SK-N-SH (cell line): ENCODE measurements at regions not wholly inside any gene's neighbourhood (a gene's known extent, or its start where the extent isn't known, plus 50 kb on each side); places are given as distances from the start of the nearest gene placed in this dataset.
A peak's percentile ranks its signal among the peaks of the same experiment; 100 is the strongest.

Experiments
- CTCF ChIA-PET: fragments of 300-600, 350-600 bp; formaldehyde crosslinking; extraction: SDS; loops from one replicate; lab custom pipeline; 2021; lab: Yijun Ruan, JAX
- POLR2A ChIA-PET: fragments of 350-600 bp; sonication (Branson Sonifier 250); formaldehyde crosslinking; extraction: SDS; loops from one replicate; lab custom pipeline; 2020; ENCODE audit warnings: antibody characterized with exemption, inconsistent platforms; lab: Yijun Ruan, JAX
- DNase-seq: peaks from one replicate; pipeline ENCODE4 v3.0.0; 2012
- H2AFZ ChIP-seq: fragments of 200-600 bp; sonication (generic); 2 replicates; pipeline ENCODE4 v1.8.1; 2016; ENCODE audit warnings: antibody characterized with exemption, mild to moderate bottlenecking, low read depth
- H3F3A ChIP-seq: fragments of 200-600 bp; sonication (generic); replicated peaks from 2 replicates; pipeline ENCODE3; 2016; ENCODE audit warnings: antibody characterized with exemption, mild to moderate bottlenecking; ENCODE audit not compliant: insufficient read depth
- H3K27ac ChIP-seq, 2 experiments: fragments of 200-500 bp in 1 of 2; fragments of 200-600 bp in 1 of 2; sonication (Bioruptor generic) in 1 of 2; sonication (generic), shearing (Covaris generic) in 1 of 2; 2 replicates each; pipeline versions ENCODE4 v1.5.1 to v1.6.1; 2014 to 2016; ENCODE audit warnings: low read depth in 2 of 2, inconsistent platforms in 1 of 2, low read length in 1 of 2, mild to moderate bottlenecking in 1 of 2, mixed read lengths in 1 of 2
- H3K27me3 ChIP-seq: fragments of 200-600 bp; sonication (generic), shearing (Covaris generic); 2 replicates; pipeline ENCODE4 v1.6.1; 2016; ENCODE audit warnings: mixed run types; ENCODE audit not compliant: insufficient read depth
- H3K36me3 ChIP-seq, 2 experiments: fragments of 200-500 bp in 1 of 2; fragments of 200-600 bp in 1 of 2; sonication (Bioruptor generic) in 1 of 2; sonication (generic) in 1 of 2; replicated peaks in 1 of 2; 2 replicates each; pipeline versions ENCODE3 to v1.5.1; 2014 to 2016; ENCODE audit warnings: low read length in 1 of 2, mild to moderate bottlenecking in 1 of 2; ENCODE audit not compliant: insufficient read depth in 2 of 2, control insufficient read depth in 1 of 2
- H3K4me1 ChIP-seq, 2 experiments: fragments of 200-500 bp in 1 of 2; fragments of 200-600 bp in 1 of 2; sonication (Bioruptor generic) in 1 of 2; sonication (generic), shearing (Covaris generic) in 1 of 2; 2 replicates each; pipeline versions ENCODE4 v1.5.1 to v1.6.1; 2014 to 2016; ENCODE audit warnings: low read depth in 1 of 2, low read length in 1 of 2, mixed run types in 1 of 2; ENCODE audit not compliant: insufficient read depth in 2 of 2, control insufficient read depth in 1 of 2
- H3K4me2 ChIP-seq: fragments of 200-600 bp; sonication (generic), shearing (Covaris generic); 2 replicates; pipeline ENCODE4 v1.6.1; 2017; ENCODE audit warnings: mixed run types
- H3K4me3 ChIP-seq, 2 experiments: fragments of 200-500 bp in 1 of 2; fragments of 200-600 bp in 1 of 2; sonication (Bioruptor generic) in 1 of 2; sonication (generic), shearing (Covaris generic) in 1 of 2; 2 replicates each; pipeline versions ENCODE4 v1.5.1 to v1.8.1; 2014 to 2016; ENCODE audit warnings: low read depth in 2 of 2, inconsistent platforms in 1 of 2, low read length in 1 of 2, mild to moderate bottlenecking in 1 of 2, mixed read lengths in 1 of 2, moderate library complexity in 1 of 2
- H3K79me2 ChIP-seq: fragments of 200-600 bp; sonication (generic); 2 replicates; pipeline ENCODE4 v1.8.1; 2017; ENCODE audit warnings: mild to moderate bottlenecking; ENCODE audit not compliant: insufficient read depth
- H3K9ac ChIP-seq: fragments of 200-600 bp; sonication (generic); 2 replicates; pipeline ENCODE4 v1.6.1; 2017; ENCODE audit warnings: mixed run types
- H3K9me2 ChIP-seq: fragments of 200-600 bp; sonication (generic); 2 replicates; pipeline ENCODE4 v1.6.1; 2017; ENCODE audit warnings: mixed run types
- H3K9me3 ChIP-seq: fragments of 200-600 bp; sonication (generic); 2 replicates; pipeline ENCODE4 v1.6.1; 2017; ENCODE audit warnings: mixed run types, mild to moderate bottlenecking, moderate library complexity
- H4K20me1 ChIP-seq: fragments of 200-600 bp; sonication (generic); 2 replicates; pipeline ENCODE4 v1.6.1; 2017; ENCODE audit warnings: mild to moderate bottlenecking, mixed run types; ENCODE audit not compliant: insufficient read depth
- CHD2 ChIP-seq: fragments of 150-350 bp; IDR thresholded peaks from 2 replicates; pipeline ENCODE4 v1.6.1; 2018; ENCODE audit warnings: low read length; ENCODE audit not compliant: partially characterized antibody
- MEF2A ChIP-seq: IDR thresholded peaks from 2 replicates; pipeline ENCODE4 v1.4.0; 2012; ENCODE audit warnings: low read depth, borderline replicate concordance
- RAD21 ChIP-seq: IDR thresholded peaks from 2 replicates; pipeline ENCODE4 v1.6.1; 2012; ENCODE audit warnings: mild to moderate bottlenecking, low read length
- WGBS: methylation state at CpG from one replicate; pipeline ENCODE4 v1.1.6; 2017; ENCODE audit warnings: low lambda C conversion rate; 5-methylcytosine and 5-hydroxymethylcytosine counted together
- TF ChIP-seq, protein P1 (sequence below): fragments of 200-600 bp; sonication (generic); IDR thresholded peaks from 2 replicates; pipeline ENCODE4 v1.6.1; 2017; ENCODE audit warnings: antibody characterized with exemption, mild to moderate bottlenecking, moderate library complexity

- no peak overlapping the region for H3K4me2 ChIP-seq
- H4K20me1 ChIP-seq, result no peaks in the 10 kb centered on the region
- no peaks in the 10 kb centered on the region for H3K79me2 ChIP-seq
- ChIA-PET POLR2A (no interaction called here), CTCF (interaction anchor here (0.6 to 2.2 kb wide), 14 partner anchors 8 to 1452 kb away, joined by 3 to 12 read pairs (median 4); no protein-coding TSS in a partner anchor)
- H3K27ac ChIP-seq, result peak overlapping the region in 1 of 2 experiments; percentile 99; a peak in 2 of 4 replicates
- peaks cover 5 to 8% of the 10 kb centered on the region in 2 experiments for H3K36me3 ChIP-seq
- H2AFZ ChIP-seq, result no peak overlapping the region
- H3K9me2 ChIP-seq, result no peaks in the 10 kb centered on the region
- H3K9me3 ChIP-seq, result no peaks in the 10 kb centered on the region
- TF ChIP-seq, protein P1, sequence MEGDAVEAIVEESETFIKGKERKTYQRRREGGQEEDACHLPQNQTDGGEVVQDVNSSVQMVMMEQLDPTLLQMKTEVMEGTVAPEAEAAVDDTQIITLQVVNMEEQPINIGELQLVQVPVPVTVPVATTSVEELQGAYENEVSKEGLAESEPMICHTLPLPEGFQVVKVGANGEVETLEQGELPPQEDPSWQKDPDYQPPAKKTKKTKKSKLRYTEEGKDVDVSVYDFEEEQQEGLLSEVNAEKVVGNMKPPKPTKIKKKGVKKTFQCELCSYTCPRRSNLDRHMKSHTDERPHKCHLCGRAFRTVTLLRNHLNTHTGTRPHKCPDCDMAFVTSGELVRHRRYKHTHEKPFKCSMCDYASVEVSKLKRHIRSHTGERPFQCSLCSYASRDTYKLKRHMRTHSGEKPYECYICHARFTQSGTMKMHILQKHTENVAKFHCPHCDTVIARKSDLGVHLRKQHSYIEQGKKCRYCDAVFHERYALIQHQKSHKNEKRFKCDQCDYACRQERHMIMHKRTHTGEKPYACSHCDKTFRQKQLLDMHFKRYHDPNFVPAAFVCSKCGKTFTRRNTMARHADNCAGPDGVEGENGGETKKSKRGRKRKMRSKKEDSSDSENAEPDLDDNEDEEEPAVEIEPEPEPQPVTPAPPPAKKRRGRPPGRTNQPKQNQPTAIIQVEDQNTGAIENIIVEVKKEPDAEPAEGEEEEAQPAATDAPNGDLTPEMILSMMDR, result peak; percentile 59
- peak; percentile 33; the same call in 1 of the 2 replicates for TF ChIP-seq RAD21
- no peak for TF ChIP-seq CHD2
- DNase-seq, result peak; percentile 22
- H3K4me3 ChIP-seq, result no peak overlapping the region
- peaks cover 17 to 30% of the 10 kb centered on the region in 2 experiments; a peak in 3 of 4 replicates for H3K4me1 ChIP-seq
- no peaks in the 10 kb centered on the region for H3K27me3 ChIP-seq
- H3F3A ChIP-seq, result no peaks in the 10 kb centered on the region
- WGBS, result 96% methylated on average over 4 of the region's 4 CpGs
- H3K9ac ChIP-seq, result no peak overlapping the region
These were observed 366.4 kb downstream of the KLF12 start for GRCh38 chr13:73767747-73768315.

GRCh38 chr13:73767191-73767741, 366.9 kb downstream of the KLF12 start:
- peaks cover 5 to 8% of the 10 kb centered on the region in 2 experiments for H3K36me3 ChIP-seq
- H3K27ac ChIP-seq, result peak overlapping the region in 1 of 2 experiments; percentile 99; a peak in 2 of 4 replicates
- no peak overlapping the region for H3K4me3 ChIP-seq
- DNase-seq, result no peak
- ChIA-PET POLR2A (no interaction called here), CTCF (interaction anchor here (0.9 to 2.2 kb wide), 13 partner anchors 8 to 1452 kb away, joined by 3 to 12 read pairs (median 4); no protein-coding TSS in a partner anchor)
- H4K20me1 ChIP-seq, result no peaks in the 10 kb centered on the region
- no peaks in the 10 kb centered on the region for H3F3A ChIP-seq
- no peaks in the 10 kb centered on the region for H3K9me2 ChIP-seq
- WGBS, result 91% methylated on average over 3 of the region's 3 CpGs
- H3K4me2 ChIP-seq, result no peak overlapping the region
- TF ChIP-seq, protein P1, result no peak
- TF ChIP-seq MEF2A, result 0 out of 2 replicates have a peak, but pooled peaks have one; percentile 9
- no peaks in the 10 kb centered on the region for H3K9me3 ChIP-seq
- H3K79me2 ChIP-seq, result no peaks in the 10 kb centered on the region
- H3K4me1 ChIP-seq, result peaks cover 17 to 30% of the 10 kb centered on the region in 2 experiments; a peak in 3 of 4 replicates
- H3K9ac ChIP-seq, result no peak overlapping the region
- H3K27me3 ChIP-seq, result no peaks in the 10 kb centered on the region
- H2AFZ ChIP-seq, result no peak overlapping the region
